ENCODE measurements at regions not wholly inside any gene's neighbourhood (a gene's known extent, or its start where the extent isn't known, plus 50 kb on each side); places are given as distances from the start of the nearest gene placed in this dataset.

- Histone ChIP-seq H3K9me3 (no peaks in the 10 kb centered on the region), H3K36me3 (ENCODE audit: insufficient read depth in 1 of 2, low read depth in 1 of 2) (no peaks in the 10 kb centered on the region), H3K4me1 (no peaks in the 10 kb centered on the region), H3K27me3 (ENCODE audit: insufficient read depth in 3 of 3, low read length in 2 of 3) (no peaks in the 10 kb centered on the region), H3K4me3 (no peak overlapping the region), H3K27ac (no peak overlapping the region)
- TF ChIP-seq CTCF (IDR thresholded peaks at IDR 0.05), result no peak
- intact Hi-C loops (cut with DNase I), result no loop called here
- DNase-seq (no peak), ATAC-seq (no peak)
- WGBS, 3 donors, result 42 to 46% (median 45%) methylated on average over 2 of the region's 2 CpGs
Observed at GRCh38 chr3:117264204-117264994, 554.8 kb downstream of the TUSC7 start.

GRCh38 chr3:117266806-117267205, 557.2 kb downstream of the TUSC7 start:
- intact Hi-C loops (cut with DNase I), result no loop called here
- Histone ChIP-seq H3K27me3 (ENCODE audit: insufficient read depth in 3 of 3, low read length in 2 of 3) (no peaks in the 10 kb centered on the region), H3K4me3 (no peak overlapping the region), H3K4me1 (no peaks in the 10 kb centered on the region), H3K27ac (no peak overlapping the region), H3K36me3 (ENCODE audit: insufficient read depth in 1 of 2, low read depth in 1 of 2) (no peaks in the 10 kb centered on the region), H3K9me3 (no peaks in the 10 kb centered on the region)
- DNase-seq, result no peak
- no peak for ATAC-seq
- TF ChIP-seq CTCF (IDR thresholded peaks at IDR 0.05), result no peak

- Histone ChIP-seq H3K27me3 (ENCODE audit: insufficient read depth in 3 of 3, low read length in 2 of 3) (no peaks in the 10 kb centered on the region), H3K36me3 (ENCODE audit: insufficient read depth in 1 of 2, low read depth in 1 of 2) (no peaks in the 10 kb centered on the region), H3K27ac (no peak overlapping the region), H3K4me1 (no peaks in the 10 kb centered on the region), H3K4me3 (no peak overlapping the region), H3K9me3 (no peaks in the 10 kb centered on the region)
- 79 to 85% (median 84%) methylated on average over 2 of the region's 2 CpGs for whole genome bisulfite sequencing, 3 donors
- intact Hi-C loops (cut with DNase I), result no loop called here
- ATAC-seq (no peak), DNase-seq (no peak)
- no peak for TF ChIP-seq CTCF (IDR thresholded peaks at IDR 0.05)
Observed at GRCh38 chr3:117268318-117268717, 558.7 kb downstream of the TUSC7 start.

- H3K9me3 ChIP-seq, result no peaks in the 10 kb centered on the region
- WGBS, 3 donors, result 65 to 76% (median 73%) methylated on average over 2 of the region's 2 CpGs
- H3K36me3 ChIP-seq (ENCODE audit: insufficient read depth in 1 of 2, low read depth in 1 of 2), result no peaks in the 10 kb centered on the region
- intact Hi-C loops (cut with DNase I), result no loop called here
- H3K27ac ChIP-seq, result no peak overlapping the region
- no peaks in the 10 kb centered on the region for H3K27me3 ChIP-seq (ENCODE audit: insufficient read depth in 3 of 3, low read length in 2 of 3)
- H3K4me1 ChIP-seq, result no peaks in the 10 kb centered on the region
- DNase-seq (no peak), ATAC-seq (no peak)
- no peak for TF ChIP-seq CTCF (IDR thresholded peaks at IDR 0.05)
- H3K4me3 ChIP-seq, result no peak overlapping the region
Observed at GRCh38 chr3:117272274-117272673, 562.7 kb downstream of the TUSC7 start.
